GM21717 (cell line): ENCODE measurements at regions not wholly inside any gene's neighbourhood (a gene's known extent, or its start where the extent isn't known, plus 50 kb on each side); places are given as distances from the start of the nearest gene placed in this dataset.
"Not testable (repeated sequence)": the region's sequence is repeated elsewhere in the genome, so short reads cannot be mapped to it uniquely, and the experiment has no call there.

ENCODE experiments used
- ATAC-seq: cut with Tn5 transposase; IDR thresholded peaks from one replicate; pipeline ENCODE4 v1.9.1; 2021; ENCODE audit warnings: mild to moderate bottlenecking, moderate library complexity; ENCODE audit not compliant: unreplicated experiment

- not testable (repeated sequence) for ATAC-seq
These were observed 59.8 kb upstream of the FAM72C start for GRCh38 chr1:144031550-144031949.

GRCh38 chr1:144026022-144026421 lies 54.2 kb upstream of the FAM72C start:
- peak; percentile 87 for ATAC-seq

- not testable (repeated sequence) for ATAC-seq
These were observed 50.1 kb upstream of the FAM72C start for GRCh38 chr1:144021690-144022384.
